Fibroblast of lung (primary cell): ENCODE measurements at regions not wholly inside any gene's neighbourhood (a gene's known extent, or its start where the extent isn't known, plus 50 kb on each side); places are given as distances from the start of the nearest gene placed in this dataset.

Experiments
- CTCF ChIP-seq, 2 donors: IDR thresholded peaks in 1 of 2; conservative IDR thresholded peaks in 1 of 2; 1 replicate in 1 of 2; 2 replicates in 1 of 2; pipeline ENCODE4 v1.5.1; 2011 to 2012; ENCODE audit warnings: low read length in 2 of 2, control low read depth in 1 of 2, inconsistent platforms in 1 of 2, low read depth in 1 of 2, mild to moderate bottlenecking in 1 of 2
- EZH2 ChIP-seq: IDR thresholded peaks from 2 replicates; pipeline ENCODE4 v1.5.1; 2012; ENCODE audit warnings: low read length, control low read depth, mild to moderate bottlenecking; ENCODE audit errors: missing control alignments

- TF ChIP-seq CTCF (conservative IDR thresholded peaks at IDR 0.05 in 1 of 2, IDR thresholded peaks at IDR 0.05 in 1 of 2; ENCODE audit: low read depth in 1 of 2, low read length in 2 of 2): no peak
- TF ChIP-seq EZH2: no peak
Observed at GRCh38 chr10:59072038-59072437, 104.4 kb upstream of the PHYHIPL start.
